Liver (tissue), 8 donors: ENCODE measurements at regions not wholly inside any gene's neighbourhood (a gene's known extent, or its start where the extent isn't known, plus 50 kb on each side); places are given as distances from the start of the nearest gene placed in this dataset.

Experiments used
- DNase-seq: peaks from one replicate; pipeline ENCODE4 v3.0.0-alpha.2; 2017; ENCODE audit warnings: low spot score
- H3K27ac ChIP-seq, 2 donors: one replicate each; pipeline ENCODE4 v1.7.0; 2013; ENCODE audit warnings: inconsistent platforms in 2 of 2, low read length in 2 of 2, control low read depth in 1 of 2, low read depth in 1 of 2, mild to moderate bottlenecking in 1 of 2
- H3K27me3 ChIP-seq, 4 donors: one replicate each; pipeline versions ENCODE4 v1.6.1 to v1.7.0; 2013; ENCODE audit warnings: low read length in 3 of 4, inconsistent platforms in 1 of 4, mild to moderate bottlenecking in 1 of 4, moderate library complexity in 1 of 4; ENCODE audit not compliant: control insufficient read depth in 4 of 4, insufficient read depth in 4 of 4
- H3K36me3 ChIP-seq, 4 donors: one replicate each; pipeline versions ENCODE4 v1.6.1 to v1.7.0; 2013; ENCODE audit warnings: low read length in 3 of 4, mild to moderate bottlenecking in 3 of 4, low read depth in 1 of 4, moderate library complexity in 1 of 4; ENCODE audit not compliant: control insufficient read depth in 4 of 4, insufficient read depth in 3 of 4
- H3K4me1 ChIP-seq, 4 donors: one replicate each; pipeline versions ENCODE4 v1.6.1 to v1.7.0; 2013; ENCODE audit warnings: low read length in 3 of 4, mild to moderate bottlenecking in 3 of 4, moderate library complexity in 1 of 4; ENCODE audit not compliant: control insufficient read depth in 4 of 4, insufficient read depth in 4 of 4
- H3K4me3 ChIP-seq, 3 donors: one replicate each; pipeline versions ENCODE4 v1.6.1 to v1.7.0; 2013; ENCODE audit warnings: low read length in 3 of 3, control low read depth in 1 of 3, low read depth in 1 of 3, mild to moderate bottlenecking in 1 of 3
- H3K9ac ChIP-seq, 2 donors: one replicate each; pipeline ENCODE4 v1.7.0; 2013; ENCODE audit warnings: low read length in 2 of 2, mild to moderate bottlenecking in 2 of 2, moderate library complexity in 2 of 2, control low read depth in 1 of 2, low read depth in 1 of 2
- H3K9me3 ChIP-seq, 4 donors: one replicate each; pipeline versions ENCODE4 v1.6.1 to v1.7.0; 2013; ENCODE audit warnings: low read length in 3 of 4; ENCODE audit not compliant: control insufficient read depth in 4 of 4
- EGR1 ChIP-seq, 2 donors: IDR thresholded peaks; 2 replicates each; pipeline ENCODE4 v1.6.1; 2016 to 2018; ENCODE audit warnings: antibody characterized with exemption in 2 of 2, low read depth in 2 of 2
- FOXA1 ChIP-seq: IDR thresholded peaks from 2 replicates; pipeline ENCODE4 v1.6.1; 2016; ENCODE audit warnings: antibody characterized with exemption
- FOXA2 ChIP-seq: IDR thresholded peaks from 2 replicates; pipeline ENCODE4 v1.6.1; 2016; ENCODE audit warnings: antibody characterized with exemption
- GABPA ChIP-seq, 2 donors: IDR thresholded peaks in 1 of 2; conservative IDR thresholded peaks in 1 of 2; 2 replicates each; pipeline ENCODE4 v1.6.1; 2016; ENCODE audit warnings: antibody characterized with exemption in 2 of 2, mild to moderate bottlenecking in 1 of 2, moderate library complexity in 1 of 2
- HNF4A ChIP-seq, 2 donors: conservative IDR thresholded peaks; 2 replicates each; pipeline ENCODE4 v1.6.1; 2016; ENCODE audit warnings: antibody characterized with exemption in 2 of 2, mild to moderate bottlenecking in 2 of 2
- HNF4G ChIP-seq: IDR thresholded peaks from 2 replicates; pipeline ENCODE4 v1.6.1; 2016; ENCODE audit warnings: antibody characterized with exemption
- JUND ChIP-seq, 2 donors: IDR thresholded peaks; 2 replicates each; pipeline ENCODE4 v1.6.1; 2016; ENCODE audit warnings: antibody characterized with exemption in 2 of 2
- NR2F2 ChIP-seq: IDR thresholded peaks from 2 replicates; pipeline ENCODE4 v1.6.1; 2016; ENCODE audit warnings: antibody characterized with exemption
- RAD21 ChIP-seq, 2 donors: IDR thresholded peaks; 2 replicates each; pipeline ENCODE4 v1.6.1; 2016; ENCODE audit warnings: antibody characterized with exemption in 2 of 2, mild to moderate bottlenecking in 2 of 2
- REST ChIP-seq: IDR thresholded peaks from 2 replicates; pipeline ENCODE4 v1.6.1; 2016; ENCODE audit warnings: antibody characterized with exemption, mild to moderate bottlenecking
- RXRA ChIP-seq, 2 donors: IDR thresholded peaks; 2 replicates each; pipeline ENCODE4 v1.6.1; 2017 to 2018; ENCODE audit warnings: antibody characterized with exemption in 2 of 2, mild to moderate bottlenecking in 1 of 2
- TAF1 ChIP-seq: conservative IDR thresholded peaks from 2 replicates; pipeline ENCODE4 v1.6.1; 2016; ENCODE audit warnings: antibody characterized with exemption, mild to moderate bottlenecking
- YY1 ChIP-seq: IDR thresholded peaks from 2 replicates; pipeline ENCODE4 v1.6.1; 2016; ENCODE audit warnings: antibody characterized with exemption, mild to moderate bottlenecking
- WGBS: extraction: QIAGEN DNeasy Blood & Tissue Kit; methylation state at CpG from one replicate; pipeline ENCODE4 v1.1.7; 2013; 5-methylcytosine and 5-hydroxymethylcytosine counted together
- TF ChIP-seq, protein P1 (sequence below): fragments of 150-350 bp; IDR thresholded peaks from 2 replicates; pipeline ENCODE4 v1.5.1; 2017; ENCODE audit warnings: improper control_type of control experiment, low read depth, low read length; ENCODE audit not compliant: missing input control
- TF ChIP-seq, protein P2 (sequence below): IDR thresholded peaks from 2 replicates; pipeline ENCODE4 v1.6.1; 2016; ENCODE audit warnings: antibody characterized with exemption
- TF ChIP-seq, protein P3 (sequence below): IDR thresholded peaks from 2 replicates; pipeline ENCODE4 v1.6.1; 2016; ENCODE audit warnings: antibody characterized with exemption
- donor health status: healthy.
- donor health status: healthy.
- donor health status: healthy.
- donor health status: healthy.
- donor health status: healthy.

DNA sequence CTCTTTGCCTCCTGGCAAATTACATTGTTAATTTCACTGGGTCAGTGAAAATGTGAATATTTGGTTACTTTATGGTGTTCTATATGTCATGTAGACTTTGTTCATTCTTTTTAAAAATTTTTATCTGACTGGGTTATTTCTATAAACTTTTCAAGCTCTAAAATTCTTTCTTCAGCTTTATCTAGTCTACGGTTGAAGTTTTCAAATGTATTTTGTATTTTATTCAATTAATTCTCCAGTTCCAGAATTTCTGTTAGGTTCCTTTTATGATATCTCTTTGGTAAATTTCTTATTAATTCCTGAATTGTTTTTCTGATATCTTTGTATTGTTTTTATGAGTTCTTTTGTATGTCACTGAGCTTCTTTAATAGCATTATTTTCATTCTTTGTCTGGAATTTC lies 228.1 kb downstream of the LPIN1 start (continued):
- TF ChIP-seq, protein P1, sequence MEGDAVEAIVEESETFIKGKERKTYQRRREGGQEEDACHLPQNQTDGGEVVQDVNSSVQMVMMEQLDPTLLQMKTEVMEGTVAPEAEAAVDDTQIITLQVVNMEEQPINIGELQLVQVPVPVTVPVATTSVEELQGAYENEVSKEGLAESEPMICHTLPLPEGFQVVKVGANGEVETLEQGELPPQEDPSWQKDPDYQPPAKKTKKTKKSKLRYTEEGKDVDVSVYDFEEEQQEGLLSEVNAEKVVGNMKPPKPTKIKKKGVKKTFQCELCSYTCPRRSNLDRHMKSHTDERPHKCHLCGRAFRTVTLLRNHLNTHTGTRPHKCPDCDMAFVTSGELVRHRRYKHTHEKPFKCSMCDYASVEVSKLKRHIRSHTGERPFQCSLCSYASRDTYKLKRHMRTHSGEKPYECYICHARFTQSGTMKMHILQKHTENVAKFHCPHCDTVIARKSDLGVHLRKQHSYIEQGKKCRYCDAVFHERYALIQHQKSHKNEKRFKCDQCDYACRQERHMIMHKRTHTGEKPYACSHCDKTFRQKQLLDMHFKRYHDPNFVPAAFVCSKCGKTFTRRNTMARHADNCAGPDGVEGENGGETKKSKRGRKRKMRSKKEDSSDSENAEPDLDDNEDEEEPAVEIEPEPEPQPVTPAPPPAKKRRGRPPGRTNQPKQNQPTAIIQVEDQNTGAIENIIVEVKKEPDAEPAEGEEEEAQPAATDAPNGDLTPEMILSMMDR = no peak
- no peak for TF ChIP-seq EGR1 (IDR thresholded peaks at IDR 0.05; ENCODE audit: low read depth in 2 of 2)
- no peak for TF ChIP-seq RAD21 (IDR thresholded peaks at IDR 0.05)
- TF ChIP-seq GABPA (IDR thresholded peaks at IDR 0.05 in 1 of 2, conservative IDR thresholded peaks at IDR 0.05 in 1 of 2) = no peak

DNA sequence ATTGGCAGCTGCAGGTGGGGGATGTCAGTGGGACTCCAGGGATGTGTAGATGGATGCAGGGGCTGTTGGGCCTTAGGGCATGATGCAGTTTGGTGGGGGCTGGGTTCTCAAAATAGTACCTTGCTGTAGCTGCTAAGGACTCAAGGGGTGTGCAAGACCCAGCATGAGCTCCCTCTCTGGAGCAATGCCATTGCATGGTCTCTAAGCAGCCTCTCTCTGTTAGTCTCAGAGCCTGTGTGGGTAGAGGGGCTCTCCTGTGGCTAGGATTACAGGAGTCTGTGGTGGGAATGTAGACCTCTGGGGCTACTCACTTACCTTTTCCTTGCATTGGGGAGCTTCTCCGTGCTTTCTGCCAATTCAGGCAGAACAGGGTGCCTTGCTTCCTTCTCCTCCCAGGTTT lies 228.9 kb downstream of the LPIN1 start:
- peak overlapping the region in 1 of 3 donors; percentile 15 for H3K4me3 ChIP-seq
- no peaks in the 10 kb centered on the region for H3K4me1 ChIP-seq
- no peak for TF ChIP-seq YY1
- no peak for TF ChIP-seq JUND (IDR thresholded peaks at IDR 0.05)
- TF ChIP-seq FOXA2 = no peak
- no peak for TF ChIP-seq RAD21 (IDR thresholded peaks at IDR 0.05)
- no peak for TF ChIP-seq RXRA (IDR thresholded peaks at IDR 0.05)
- no peak for TF ChIP-seq REST
- no peak for TF ChIP-seq HNF4G
- TF ChIP-seq TAF1 = no peak
- TF ChIP-seq, protein P2, sequence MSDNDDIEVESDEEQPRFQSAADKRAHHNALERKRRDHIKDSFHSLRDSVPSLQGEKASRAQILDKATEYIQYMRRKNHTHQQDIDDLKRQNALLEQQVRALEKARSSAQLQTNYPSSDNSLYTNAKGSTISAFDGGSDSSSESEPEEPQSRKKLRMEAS = no peak
- no peak for TF ChIP-seq GABPA (IDR thresholded peaks at IDR 0.05 in 1 of 2, conservative IDR thresholded peaks at IDR 0.05 in 1 of 2)
- TF ChIP-seq, protein P1 = no peak
- no peak for DNase-seq
- no peak overlapping the region for H3K27ac ChIP-seq
- H3K9me3 ChIP-seq = peaks cover 2 to 3% (median 2%) of the 10 kb centered on the region in 4 donors
- WGBS = 59% methylated on average over 1 of the region's 1 CpG
- H3K27me3 ChIP-seq = no peaks in the 10 kb centered on the region
- no peaks in the 10 kb centered on the region for H3K36me3 ChIP-seq
- H3K9ac ChIP-seq = no peak overlapping the region

GRCh38 chr2:11976073-11976472 lies 229.6 kb downstream of the LPIN1 start:
- Histone ChIP-seq H3K27ac (no peak overlapping the region), H3K36me3 (no peaks in the 10 kb centered on the region), H3K4me1 (no peaks in the 10 kb centered on the region), H3K9me3 (peaks cover 2 to 3% (median 2%) of the 10 kb centered on the region in 4 donors), H3K4me3 (no peak overlapping the region), H3K27me3 (no peaks in the 10 kb centered on the region), H3K9ac (no peak overlapping the region)
- no peak for TF ChIP-seq FOXA1
- no peak for TF ChIP-seq NR2F2
- no peak for TF ChIP-seq HNF4A (conservative IDR thresholded peaks at IDR 0.05)
- no peak for TF ChIP-seq GABPA (IDR thresholded peaks at IDR 0.05 in 1 of 2, conservative IDR thresholded peaks at IDR 0.05 in 1 of 2)
- TF ChIP-seq FOXA2 = no peak
- TF ChIP-seq, protein P3, sequence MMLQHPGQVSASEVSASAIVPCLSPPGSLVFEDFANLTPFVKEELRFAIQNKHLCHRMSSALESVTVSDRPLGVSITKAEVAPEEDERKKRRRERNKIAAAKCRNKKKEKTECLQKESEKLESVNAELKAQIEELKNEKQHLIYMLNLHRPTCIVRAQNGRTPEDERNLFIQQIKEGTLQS = no peak
- no peak for TF ChIP-seq EGR1 (IDR thresholded peaks at IDR 0.05; ENCODE audit: low read depth in 2 of 2)
- TF ChIP-seq, protein P2 = no peak
- no peak for TF ChIP-seq YY1
- TF ChIP-seq HNF4G = no peak
- TF ChIP-seq TAF1 = no peak
- DNase-seq = no peak
